Loucy (cell line): ENCODE measurements at regions not wholly inside any gene's neighbourhood (a gene's known extent, or its start where the extent isn't known, plus 50 kb on each side); places are given as distances from the start of the nearest gene placed in this dataset.

ENCODE experiments used
- H2AFZ ChIP-seq: fragments of 200-600 bp; sonication (generic); 2 replicates; pipeline ENCODE4 v1.6.0; 2016; ENCODE audit warnings: antibody characterized with exemption, mild to moderate bottlenecking, low read length, moderate library complexity
- H3F3A ChIP-seq: fragments of 200-600 bp; 2 replicates; pipeline ENCODE4 v1.6.0; 2016; ENCODE audit warnings: antibody characterized with exemption, low read depth, mild to moderate bottlenecking
- H3K27me3 ChIP-seq: fragments of 200-600 bp; sonication (generic); 2 replicates; pipeline ENCODE4 v1.6.1; 2014; ENCODE audit warnings: low read length, mild to moderate bottlenecking; ENCODE audit not compliant: insufficient read depth, poor library complexity, severe bottlenecking
- H3K36me3 ChIP-seq: fragments of 200-600 bp; sonication (generic); 2 replicates; pipeline ENCODE4 v1.6.1; 2016; ENCODE audit warnings: low read length; ENCODE audit not compliant: insufficient read depth
- H3K4me1 ChIP-seq: fragments of 200-600 bp; sonication (generic); 2 replicates; pipeline ENCODE4 v1.5.1; 2014; ENCODE audit warnings: low read length, mild to moderate bottlenecking; ENCODE audit not compliant: insufficient read depth, poor library complexity, severe bottlenecking
- H3K4me2 ChIP-seq: fragments of 200-600 bp; sonication (generic); 2 replicates; pipeline ENCODE4 v1.6.0; 2014; ENCODE audit warnings: antibody characterized with exemption, low read length, low read depth, mild to moderate bottlenecking; ENCODE audit not compliant: poor library complexity, severe bottlenecking
- H3K4me3 ChIP-seq: fragments of 200-600 bp; sonication (generic); 2 replicates; pipeline ENCODE4 v1.5.1; 2014; ENCODE audit warnings: low read length, mild to moderate bottlenecking, mixed read lengths; ENCODE audit not compliant: poor library complexity, severe bottlenecking
- H3K79me2 ChIP-seq: fragments of 200-600 bp; sonication (generic); 2 replicates; pipeline ENCODE4 v1.6.1; 2014; ENCODE audit warnings: low read length; ENCODE audit not compliant: insufficient read depth
- H3K9ac ChIP-seq: fragments of 200-600 bp; sonication (generic); 2 replicates; pipeline ENCODE4 v1.6.0; 2014; ENCODE audit warnings: mild to moderate bottlenecking, low read depth, low read length, moderate library complexity; ENCODE audit not compliant: poor library complexity, severe bottlenecking
- H3K9me2 ChIP-seq: fragments of 200-600 bp; sonication (generic); replicated peaks from 2 replicates; pipeline ENCODE4 v1.6.1; 2016; ENCODE audit warnings: low read depth, low read length, mixed read lengths
- H3K9me3 ChIP-seq: fragments of 200-600 bp; sonication (generic); 2 replicates; pipeline ENCODE4 v1.6.1; 2014; ENCODE audit warnings: mild to moderate bottlenecking, antibody characterized with exemption, low read length, low read depth; ENCODE audit not compliant: insufficient read depth
- H4K20me1 ChIP-seq: fragments of 200-600 bp; sonication (generic); 2 replicates; pipeline ENCODE4 v1.6.0; 2014; ENCODE audit warnings: antibody characterized with exemption, low read length, mild to moderate bottlenecking; ENCODE audit not compliant: insufficient read depth, poor library complexity, severe bottlenecking
- CTCF ChIP-seq: fragments of 200-600 bp; sonication (generic); conservative IDR thresholded peaks from 2 replicates; pipeline ENCODE4 v1.5.1; 2014; ENCODE audit warnings: mild to moderate bottlenecking, antibody characterized with exemption, low read length
- EZH2phosphoT487 ChIP-seq: fragments of 200-600 bp; IDR thresholded peaks from 2 replicates; pipeline ENCODE4 v1.6.1; 2018; ENCODE audit warnings: antibody characterized with exemption, mild to moderate bottlenecking, moderate library complexity, borderline replicate concordance

- H3K27me3 ChIP-seq: no peaks in the 10 kb centered on the region
- H3K79me2 ChIP-seq: no peaks in the 10 kb centered on the region
- H4K20me1 ChIP-seq: no peaks in the 10 kb centered on the region
- H3K9me2 ChIP-seq: no peaks in the 10 kb centered on the region
- H3K36me3 ChIP-seq: no peaks in the 10 kb centered on the region
- no peaks in the 10 kb centered on the region for H3F3A ChIP-seq
- no peak overlapping the region for H2AFZ ChIP-seq
- no peaks in the 10 kb centered on the region for H3K4me1 ChIP-seq
- TF ChIP-seq CTCF (no peak), EZH2phosphoT487 (no peak)
- no peak overlapping the region for H3K4me2 ChIP-seq
- H3K9me3 ChIP-seq: no peaks in the 10 kb centered on the region; the same call in 1 of the 2 replicates
- no peak overlapping the region for H3K4me3 ChIP-seq
- H3K9ac ChIP-seq: no peak overlapping the region
Measured at GRCh38 chr5:57857696-57858095, 375.1 kb upstream of the ACTBL2 start.

DNA sequence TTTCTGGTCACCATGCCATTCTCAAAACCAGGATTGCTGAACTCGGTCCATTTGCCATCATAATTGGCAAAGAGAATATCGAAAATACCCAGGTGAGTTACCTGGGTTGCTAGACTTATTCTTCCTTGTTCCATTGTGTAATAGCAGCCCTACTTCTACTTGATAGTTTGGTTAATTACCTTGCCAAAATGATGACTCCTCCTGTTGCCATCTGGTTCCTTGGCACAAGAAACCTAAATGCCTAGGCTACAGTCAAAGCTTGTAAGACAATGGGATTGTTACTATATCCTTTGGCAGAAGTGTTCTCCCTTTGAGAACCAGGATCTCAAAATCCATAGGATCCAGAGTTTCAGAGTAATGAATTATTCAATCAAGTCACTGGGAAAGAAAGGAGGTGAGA is 373.2 kb upstream of the ACTBL2 start:
- Histone ChIP-seq H3K9me2 (no peaks in the 10 kb centered on the region), H2AFZ (no peak overlapping the region), H3K9me3 (no peaks in the 10 kb centered on the region), H3K4me1 (no peaks in the 10 kb centered on the region), H3K9ac (no peak overlapping the region), H3K79me2 (no peaks in the 10 kb centered on the region), H3K4me3 (no peak overlapping the region), H4K20me1 (no peaks in the 10 kb centered on the region), H3K27me3 (no peaks in the 10 kb centered on the region), H3F3A (no peaks in the 10 kb centered on the region), H3K36me3 (no peaks in the 10 kb centered on the region), H3K4me2 (no peak overlapping the region)
- no peak for TF ChIP-seq CTCF
- no peak for TF ChIP-seq EZH2phosphoT487

GRCh38 chr5:57853929-57854697 is 371.5 kb upstream of the ACTBL2 start:
- no peaks in the 10 kb centered on the region for H3K79me2 ChIP-seq
- TF ChIP-seq EZH2phosphoT487 (no peak), CTCF (no peak)

More at GRCh38 chr5:57853929-57854697, 371.5 kb upstream of the ACTBL2 start:
- H3K9ac ChIP-seq: no peak overlapping the region
- H3K4me2 ChIP-seq: no peak overlapping the region
- H3K4me1 ChIP-seq: no peaks in the 10 kb centered on the region
- no peaks in the 10 kb centered on the region for H4K20me1 ChIP-seq
- no peaks in the 10 kb centered on the region for H3K27me3 ChIP-seq
- no peaks in the 10 kb centered on the region for H3K36me3 ChIP-seq
- H3F3A ChIP-seq: no peaks in the 10 kb centered on the region
- H2AFZ ChIP-seq: no peak overlapping the region
- H3K9me2 ChIP-seq: no peaks in the 10 kb centered on the region
- H3K9me3 ChIP-seq: no peaks in the 10 kb centered on the region
- no peak overlapping the region for H3K4me3 ChIP-seq
